Stimulated activated naive CD8-positive, alpha-beta T cell treated with anti-CD3 and anti-CD28 coated beads, Interleukin-15, Interleukin-2, amounts not matched to agents 100 ng/mL and 50 ng/mL, for 24 hours (primary cell): ENCODE measurements at regions not wholly inside any gene's neighbourhood (a gene's known extent, or its start where the extent isn't known, plus 50 kb on each side); places are given as distances from the start of the nearest gene placed in this dataset.

Source experiments
- H3K27ac Mint-ChIP-seq: one replicate; pipeline ENCODE4 v1.8.0; 2021; ENCODE audit warnings: mild to moderate bottlenecking, mixed read lengths
- H3K27me3 Mint-ChIP-seq: one replicate; pipeline ENCODE4 v1.8.0; 2021; ENCODE audit warnings: mixed read lengths
- H3K36me3 Mint-ChIP-seq: one replicate; pipeline ENCODE4 v1.8.0; 2021; ENCODE audit warnings: low read depth, mixed read lengths
- H3K4me1 Mint-ChIP-seq: one replicate; pipeline ENCODE4 v1.8.0; 2021; ENCODE audit warnings: low read depth, mixed read lengths
- H3K4me3 Mint-ChIP-seq: one replicate; pipeline ENCODE4 v1.8.0; 2021; ENCODE audit warnings: mild to moderate bottlenecking, mixed read lengths
- H3K9me3 Mint-ChIP-seq: one replicate; pipeline ENCODE4 v1.8.0; 2021; ENCODE audit warnings: mixed read lengths

DNA sequence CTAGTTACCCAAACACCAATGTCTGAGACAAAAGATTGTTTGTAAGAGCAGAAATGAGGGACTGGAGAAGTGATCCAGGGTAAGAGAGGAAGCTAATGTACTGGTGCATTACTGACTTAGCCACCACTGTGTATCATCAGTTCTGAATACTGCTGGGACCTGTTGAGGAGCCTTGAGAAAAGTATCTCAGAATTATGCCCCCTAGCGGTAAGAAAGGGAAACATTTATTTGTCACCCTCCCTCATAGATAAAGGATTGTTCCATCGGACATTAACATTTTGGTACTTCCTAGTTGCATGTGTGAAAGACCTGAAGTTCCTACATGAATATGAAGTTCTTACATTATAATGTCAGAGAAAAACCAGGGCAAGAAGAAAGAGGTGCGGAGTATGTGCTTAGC lies 612.5 kb downstream of the FSCB start:
- Mint-ChIP-seq H3K9me3 (peaks cover 3% of the 10 kb centered on the region), H3K4me1 (no peaks in the 10 kb centered on the region), H3K27me3 (no peaks in the 10 kb centered on the region), H3K27ac (no peak overlapping the region), H3K4me3 (no peak overlapping the region), H3K36me3 (no peaks in the 10 kb centered on the region)

DNA sequence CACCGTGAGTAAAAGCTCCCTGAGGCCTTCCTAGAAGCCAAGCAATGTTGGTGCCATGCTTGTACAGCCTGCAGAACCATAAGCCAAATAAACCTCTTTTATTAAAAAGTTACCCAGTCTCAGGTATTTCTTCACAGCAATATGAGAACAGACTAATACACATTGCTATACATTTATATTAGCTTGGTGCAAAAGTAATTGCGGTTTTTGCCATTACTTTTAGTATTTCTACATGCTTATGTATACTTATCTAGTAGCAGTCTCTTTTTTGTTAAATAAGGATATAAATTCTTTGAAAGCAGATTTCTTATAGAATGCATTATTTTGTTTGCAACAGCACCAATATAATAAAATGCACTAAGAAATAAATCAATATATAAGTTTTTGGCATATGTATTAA lies 619.6 kb downstream of the FSCB start:
- Mint-ChIP-seq H3K4me3 (no peak overlapping the region), H3K4me1 (no peaks in the 10 kb centered on the region), H3K36me3 (no peaks in the 10 kb centered on the region), H3K27ac (no peak overlapping the region), H3K27me3 (no peaks in the 10 kb centered on the region), H3K9me3 (peaks cover 4% of the 10 kb centered on the region)

DNA sequence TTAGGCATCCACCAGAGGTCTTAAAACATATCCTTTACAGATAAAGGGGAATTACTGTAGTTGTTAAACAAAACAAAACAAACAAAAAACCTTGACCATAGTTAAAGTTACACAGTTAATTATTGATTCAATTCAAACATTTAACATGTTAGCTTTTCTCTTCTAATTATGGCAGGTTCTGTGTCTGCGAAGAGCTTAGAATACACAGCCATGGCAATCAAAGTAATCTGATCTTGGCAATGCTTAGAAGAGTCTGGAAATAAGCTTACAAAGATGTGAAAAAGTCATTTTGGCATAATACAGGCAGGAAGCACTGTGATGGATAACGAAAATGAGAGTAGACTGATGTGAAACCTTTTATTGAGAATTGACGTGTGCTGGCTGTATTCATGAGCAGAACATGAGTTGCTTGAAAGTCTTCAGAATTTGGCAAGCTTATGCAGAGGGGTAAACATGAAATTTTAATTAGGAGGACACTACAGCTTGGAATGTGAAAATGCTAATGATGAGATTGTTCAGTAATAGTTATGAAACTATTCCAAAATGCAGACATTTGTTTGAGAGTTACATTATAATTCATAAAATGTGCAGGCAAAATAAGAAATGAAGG lies 629.6 kb downstream of the FSCB start:
- Mint-ChIP-seq H3K9me3 (no peaks in the 10 kb centered on the region), H3K27ac (no peak overlapping the region), H3K36me3 (no peaks in the 10 kb centered on the region), H3K4me1 (no peaks in the 10 kb centered on the region), H3K4me3 (no peak overlapping the region), H3K27me3 (no peaks in the 10 kb centered on the region)

DNA sequence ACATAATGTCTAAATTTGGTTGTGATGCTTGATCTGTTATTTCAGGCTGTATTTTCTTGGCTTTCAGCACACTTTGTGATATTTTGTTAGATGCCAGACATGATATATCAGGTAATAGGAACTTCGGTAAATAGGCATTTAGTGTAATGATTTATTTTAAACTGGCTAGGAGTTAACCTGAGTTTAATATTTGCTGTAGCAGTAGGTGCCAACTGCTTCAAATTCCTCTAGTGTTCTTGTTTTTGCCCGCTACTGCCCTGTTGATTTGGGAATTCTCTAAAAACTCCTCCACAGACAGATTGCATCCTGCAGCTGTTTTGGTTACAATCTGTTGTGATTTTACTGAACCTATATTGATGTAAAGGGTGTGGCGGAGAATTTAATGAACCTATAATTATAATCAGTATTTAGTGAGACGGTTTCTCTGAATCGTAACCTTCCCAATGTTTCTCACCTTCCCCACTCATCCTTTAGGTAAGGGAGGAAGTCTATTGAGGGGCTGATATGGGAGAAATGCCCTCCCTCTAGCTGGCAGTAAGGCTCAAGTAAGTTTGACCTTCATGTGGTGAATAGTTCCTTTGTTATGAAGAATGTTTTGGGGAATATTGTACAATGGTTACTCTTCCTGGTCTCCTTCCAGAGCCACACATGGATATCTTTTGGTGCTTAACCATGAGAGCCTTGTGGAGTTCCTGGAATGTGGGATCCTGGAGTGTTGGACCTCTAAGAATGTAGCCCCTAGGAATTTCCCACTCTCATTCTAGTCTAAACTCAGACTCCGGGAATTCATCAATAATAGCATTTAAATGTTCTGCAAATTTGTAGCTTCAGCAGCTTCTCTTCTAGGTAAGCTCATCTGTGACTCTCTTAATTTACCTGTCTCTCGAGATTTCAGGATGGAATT lies 634.1 kb downstream of the FSCB start:
- no peak overlapping the region for H3K4me3 Mint-ChIP-seq
- no peaks in the 10 kb centered on the region for H3K9me3 Mint-ChIP-seq
- no peaks in the 10 kb centered on the region for H3K36me3 Mint-ChIP-seq
- no peak overlapping the region for H3K27ac Mint-ChIP-seq
- H3K4me1 Mint-ChIP-seq = no peaks in the 10 kb centered on the region
- H3K27me3 Mint-ChIP-seq = no peaks in the 10 kb centered on the region

DNA sequence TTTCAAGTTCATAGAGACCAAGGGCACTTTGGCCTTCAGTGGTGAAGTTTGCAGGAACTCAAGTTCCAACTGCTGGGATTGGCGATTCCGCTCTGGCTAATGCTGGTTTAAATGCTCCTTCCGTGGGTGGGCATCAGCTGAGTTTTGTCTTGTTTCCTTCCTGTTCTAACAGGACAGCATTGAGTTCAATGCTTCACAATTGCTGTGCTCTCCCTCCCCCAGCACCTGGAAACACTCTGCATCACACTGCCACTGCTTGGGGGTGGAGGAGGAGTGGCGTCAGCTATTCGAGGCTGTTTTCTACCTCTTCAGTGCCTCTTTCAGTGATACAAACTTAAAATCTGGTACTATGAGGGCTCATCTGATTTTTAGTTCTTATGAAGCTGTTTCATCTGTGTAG lies 634.9 kb downstream of the FSCB start:
- H3K27ac Mint-ChIP-seq = no peak overlapping the region
- no peaks in the 10 kb centered on the region for H3K4me1 Mint-ChIP-seq
- H3K4me3 Mint-ChIP-seq = no peak overlapping the region
- no peaks in the 10 kb centered on the region for H3K27me3 Mint-ChIP-seq
- no peaks in the 10 kb centered on the region for H3K9me3 Mint-ChIP-seq
- H3K36me3 Mint-ChIP-seq = no peaks in the 10 kb centered on the region

DNA sequence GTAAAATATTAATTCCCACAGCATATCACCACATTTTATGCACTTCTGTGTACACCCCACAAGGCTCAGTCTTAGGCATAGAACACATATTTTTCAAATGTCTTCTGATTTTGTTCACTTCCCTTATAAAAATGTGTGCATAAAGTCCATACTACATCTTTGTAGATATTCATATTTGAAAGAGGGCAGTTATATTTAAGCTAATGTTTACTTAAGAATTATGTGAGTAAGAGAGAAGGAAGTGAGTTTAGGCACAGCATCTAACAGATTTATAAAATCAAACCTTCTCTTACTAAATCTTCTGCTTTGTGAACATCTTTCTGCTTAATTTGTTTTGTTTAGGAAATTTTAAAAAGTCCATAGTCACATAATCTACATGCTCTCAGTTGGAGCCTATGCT lies 648.1 kb downstream of the FSCB start:
- H3K27me3 Mint-ChIP-seq = no peaks in the 10 kb centered on the region
- peaks cover 19% of the 10 kb centered on the region for H3K9me3 Mint-ChIP-seq
- no peaks in the 10 kb centered on the region for H3K36me3 Mint-ChIP-seq
- no peaks in the 10 kb centered on the region for H3K4me1 Mint-ChIP-seq
- H3K4me3 Mint-ChIP-seq = no peak overlapping the region
- H3K27ac Mint-ChIP-seq = no peak overlapping the region

DNA sequence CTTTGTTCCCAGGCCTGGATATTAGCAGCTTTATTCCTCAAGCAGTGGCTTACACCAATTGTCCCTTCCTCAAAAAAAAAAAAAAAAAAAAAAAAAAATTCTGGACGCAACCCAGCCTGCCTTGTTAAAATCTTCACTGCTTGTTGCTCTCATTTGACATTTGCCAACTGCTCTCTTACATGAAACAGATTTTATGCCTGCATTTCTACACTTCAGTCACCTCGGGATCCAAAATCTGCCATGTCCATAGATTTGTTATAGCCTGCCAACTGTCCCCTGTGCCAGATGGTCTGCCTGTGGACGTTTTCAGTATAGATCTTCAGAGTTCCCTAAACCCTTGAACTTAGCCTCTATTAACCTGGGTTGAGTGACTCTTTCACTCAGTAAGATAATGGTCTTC lies 651.5 kb downstream of the FSCB start:
- Mint-ChIP-seq H3K27ac (no peak overlapping the region), H3K4me1 (no peaks in the 10 kb centered on the region), H3K36me3 (no peaks in the 10 kb centered on the region), H3K4me3 (no peak overlapping the region), H3K27me3 (no peaks in the 10 kb centered on the region), H3K9me3 (peaks cover 23% of the 10 kb centered on the region)

DNA sequence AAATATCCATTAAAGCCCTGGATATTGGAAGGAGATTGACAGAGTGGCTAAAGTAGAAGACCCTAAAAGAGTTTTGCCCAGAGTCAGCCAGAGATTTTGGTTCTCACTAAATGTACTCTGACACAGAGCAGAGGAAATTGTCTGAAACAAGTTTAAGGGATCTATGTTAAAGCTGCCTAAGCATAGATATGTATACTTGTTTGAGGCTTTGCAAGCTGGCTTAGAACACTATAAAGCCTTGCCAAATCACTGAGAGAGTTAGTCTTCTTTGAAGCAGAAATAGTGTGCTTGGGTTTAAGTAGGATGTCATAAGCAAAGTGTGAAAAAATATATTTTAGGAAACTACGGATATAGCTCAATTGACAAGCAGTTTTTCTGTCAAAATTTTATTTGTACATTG lies 653.5 kb downstream of the FSCB start:
- no peaks in the 10 kb centered on the region for H3K36me3 Mint-ChIP-seq
- H3K4me3 Mint-ChIP-seq = no peak overlapping the region
- H3K4me1 Mint-ChIP-seq = no peaks in the 10 kb centered on the region
- H3K27me3 Mint-ChIP-seq = no peaks in the 10 kb centered on the region
- peaks cover 24% of the 10 kb centered on the region for H3K9me3 Mint-ChIP-seq
- no peak overlapping the region for H3K27ac Mint-ChIP-seq

DNA sequence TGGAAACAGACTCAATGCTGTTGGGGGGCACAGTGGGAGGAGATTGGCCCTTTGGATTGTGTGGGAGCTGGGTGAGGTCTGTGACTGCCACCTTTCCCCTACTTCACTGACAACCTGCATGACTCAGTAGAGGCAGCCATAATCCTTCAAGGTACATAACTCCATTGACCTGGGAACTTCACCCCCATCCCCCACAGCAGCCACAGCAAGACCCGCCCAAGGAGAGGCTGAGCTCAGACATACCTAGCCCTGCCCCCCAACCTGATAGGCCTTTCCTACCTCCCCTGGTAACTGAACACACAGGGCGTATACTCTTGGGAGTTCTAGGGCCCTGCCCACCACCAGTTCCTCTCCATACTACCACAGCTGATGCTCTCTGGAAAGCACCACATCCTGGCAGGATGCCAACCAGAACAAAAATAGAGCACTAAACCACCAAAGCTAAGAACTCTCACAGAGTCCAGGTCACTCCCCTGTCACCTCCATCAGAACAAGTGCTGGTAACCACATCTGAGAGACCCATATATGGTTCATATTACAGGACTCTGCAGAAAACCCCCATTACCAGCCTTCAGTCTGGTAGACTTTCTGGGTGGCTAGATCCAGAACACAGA lies 703.9 kb downstream of the FSCB start:
- Mint-ChIP-seq H3K36me3 (no peaks in the 10 kb centered on the region), H3K4me1 (no peaks in the 10 kb centered on the region), H3K4me3 (no peak overlapping the region), H3K27ac (no peak overlapping the region), H3K27me3 (no peaks in the 10 kb centered on the region), H3K9me3 (peaks cover 13% of the 10 kb centered on the region)

DNA sequence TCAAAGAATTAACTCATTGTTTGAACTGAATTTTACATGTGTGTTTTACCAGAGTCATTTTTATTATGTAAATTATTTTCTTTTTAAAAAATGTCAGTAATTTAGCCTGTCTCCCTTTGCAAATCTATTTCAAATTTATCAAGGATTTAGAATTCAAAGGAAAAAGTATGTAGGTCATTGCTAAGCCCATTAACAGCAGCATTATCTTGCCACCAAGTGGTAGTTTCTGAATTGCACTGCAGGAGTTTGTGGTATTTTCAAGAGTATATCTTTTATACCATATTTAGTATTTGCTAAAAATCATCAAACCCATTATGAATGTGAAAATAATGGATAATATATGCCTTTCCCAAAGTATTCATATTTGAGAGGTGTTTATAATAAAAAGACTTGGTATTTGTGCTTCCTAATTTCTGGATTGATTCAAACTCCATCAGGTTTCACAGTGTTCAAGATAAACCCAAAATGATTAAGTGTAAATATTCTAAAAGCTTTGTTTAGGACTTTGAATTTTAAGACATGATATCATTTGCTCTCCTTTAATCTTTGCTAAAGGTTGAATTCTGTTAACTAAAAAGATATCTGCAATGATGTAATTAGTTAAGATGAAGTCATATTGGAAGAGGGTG lies 711.4 kb downstream of the FSCB start:
- H3K27ac Mint-ChIP-seq = no peak overlapping the region
- H3K4me1 Mint-ChIP-seq = no peaks in the 10 kb centered on the region
- no peaks in the 10 kb centered on the region for H3K27me3 Mint-ChIP-seq
- no peaks in the 10 kb centered on the region for H3K36me3 Mint-ChIP-seq
- peaks cover 2% of the 10 kb centered on the region for H3K9me3 Mint-ChIP-seq
- no peak overlapping the region for H3K4me3 Mint-ChIP-seq

DNA sequence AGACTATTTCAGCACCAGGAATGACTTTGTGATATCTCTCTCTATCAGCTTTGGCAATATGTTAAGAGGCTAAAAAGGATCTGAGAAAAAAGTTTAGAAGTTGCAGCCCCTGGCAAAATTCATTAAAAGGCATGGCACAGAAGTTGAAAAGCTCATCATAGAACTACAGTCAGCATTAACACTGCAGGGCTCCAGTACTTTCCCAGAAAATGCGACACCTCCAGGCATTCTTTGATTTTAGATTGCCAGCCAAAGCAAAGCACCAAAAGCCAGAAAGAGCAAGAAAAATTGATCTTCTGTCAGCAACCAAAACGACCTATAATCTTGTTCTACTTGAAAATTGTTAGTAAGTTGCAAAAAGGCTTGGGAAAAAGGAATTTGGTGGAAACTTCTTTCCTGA lies 713.5 kb downstream of the FSCB start:
- no peaks in the 10 kb centered on the region for H3K4me1 Mint-ChIP-seq
- H3K9me3 Mint-ChIP-seq = no peaks in the 10 kb centered on the region
- H3K4me3 Mint-ChIP-seq = no peak overlapping the region
- H3K36me3 Mint-ChIP-seq = no peaks in the 10 kb centered on the region
- no peak overlapping the region for H3K27ac Mint-ChIP-seq
- H3K27me3 Mint-ChIP-seq = no peaks in the 10 kb centered on the region

DNA sequence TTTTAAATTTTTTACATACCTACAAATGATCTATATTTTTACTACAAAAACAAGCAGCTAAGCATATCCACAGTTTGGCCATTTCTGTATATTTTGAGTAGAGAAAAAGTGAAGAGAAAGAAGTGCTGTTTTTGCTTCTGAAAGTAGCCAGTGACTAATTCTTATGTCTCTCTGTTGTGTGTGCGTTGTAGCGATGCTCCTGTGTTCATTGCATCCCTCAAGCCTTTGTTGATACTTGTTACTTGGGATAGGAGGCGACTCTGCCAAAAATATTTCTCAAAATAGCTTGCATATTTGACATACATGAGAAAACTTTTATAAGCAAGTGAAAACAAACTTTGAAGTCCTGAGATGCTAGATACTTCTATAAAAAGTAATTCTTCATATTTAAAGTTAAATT lies 714.1 kb downstream of the FSCB start:
- Mint-ChIP-seq H3K36me3 (no peaks in the 10 kb centered on the region), H3K9me3 (no peaks in the 10 kb centered on the region), H3K4me1 (no peaks in the 10 kb centered on the region), H3K27ac (no peak overlapping the region), H3K27me3 (no peaks in the 10 kb centered on the region), H3K4me3 (no peak overlapping the region)

DNA sequence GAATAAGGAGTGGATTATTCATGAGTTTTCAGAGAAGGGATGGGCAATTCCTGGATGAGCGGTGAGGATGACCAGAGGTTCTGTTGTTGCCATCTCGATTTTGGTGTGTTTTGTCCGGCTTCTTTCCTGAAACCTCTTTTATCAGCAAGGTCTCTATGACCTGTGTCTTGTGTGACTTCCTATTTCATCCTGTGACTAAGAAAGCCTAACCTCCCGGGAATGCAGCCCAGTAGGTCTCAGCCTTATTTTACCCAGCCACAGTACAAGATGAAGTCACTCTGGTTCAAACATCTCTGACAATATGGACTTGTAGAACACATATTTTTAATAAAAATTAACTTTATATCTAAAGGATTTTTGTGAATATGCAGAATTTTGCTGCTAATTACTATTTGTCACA lies 716.4 kb downstream of the FSCB start:
- Mint-ChIP-seq H3K36me3 (no peaks in the 10 kb centered on the region), H3K27me3 (no peaks in the 10 kb centered on the region), H3K27ac (no peak overlapping the region), H3K4me3 (no peak overlapping the region), H3K9me3 (peaks cover 4% of the 10 kb centered on the region), H3K4me1 (no peaks in the 10 kb centered on the region)

DNA sequence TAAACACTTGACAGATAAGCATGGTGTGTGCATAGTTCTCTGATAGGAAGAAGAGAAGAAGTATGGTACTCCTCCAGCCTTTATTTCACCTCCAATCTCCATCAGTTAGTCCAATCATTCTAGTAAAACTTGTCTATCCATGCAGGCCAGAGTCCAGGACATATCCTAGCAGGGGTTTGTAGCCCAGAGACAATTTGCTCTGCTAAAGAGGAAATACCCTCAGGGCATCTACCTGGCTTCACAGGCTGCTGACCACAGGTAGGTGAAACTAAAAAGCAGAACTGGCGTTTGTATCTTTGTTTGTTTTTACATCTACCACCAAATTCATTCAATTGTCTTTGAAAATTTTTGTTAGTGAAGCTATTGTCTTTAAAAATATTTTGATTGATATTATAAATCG lies 717.6 kb downstream of the FSCB start:
- Mint-ChIP-seq H3K4me3 (no peak overlapping the region), H3K9me3 (peaks cover 5% of the 10 kb centered on the region), H3K4me1 (no peaks in the 10 kb centered on the region), H3K27me3 (no peaks in the 10 kb centered on the region), H3K27ac (no peak overlapping the region), H3K36me3 (no peaks in the 10 kb centered on the region)

DNA sequence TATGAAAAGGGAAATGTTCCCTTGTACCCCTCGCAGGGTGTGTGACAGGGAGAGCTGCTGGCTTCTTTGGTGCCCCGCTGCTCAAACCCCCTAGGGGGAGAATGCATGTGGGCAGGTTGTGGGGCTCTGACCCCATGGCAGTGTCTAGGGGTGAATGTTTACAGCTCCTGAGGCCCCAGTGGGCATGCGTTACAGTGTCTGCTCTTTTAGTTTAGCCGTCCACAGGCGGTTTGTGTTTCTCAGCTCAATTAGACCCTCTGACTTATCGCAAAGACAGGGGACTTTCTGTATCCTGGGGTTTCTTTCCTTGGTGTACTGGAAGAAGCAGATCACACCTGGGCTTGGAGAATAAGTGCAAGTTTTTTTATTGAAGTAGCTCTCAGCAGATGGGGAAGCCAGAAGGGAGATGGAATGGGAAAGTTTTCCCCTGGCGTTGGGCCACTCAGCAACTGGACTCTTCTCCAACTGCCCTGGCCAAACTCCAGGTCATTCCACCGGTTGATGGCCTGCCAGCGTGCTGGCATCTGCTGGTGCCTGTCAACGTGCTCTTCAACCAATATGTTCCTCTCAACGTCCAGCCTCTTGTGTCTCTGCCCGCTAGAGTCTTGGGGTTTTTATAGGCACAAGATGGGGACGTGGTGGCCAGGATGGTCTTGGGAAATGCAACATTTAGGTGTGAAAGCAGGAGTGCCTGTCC lies 720.9 kb downstream of the FSCB start:
- no peaks in the 10 kb centered on the region for H3K27me3 Mint-ChIP-seq
- H3K4me1 Mint-ChIP-seq = no peaks in the 10 kb centered on the region
- no peaks in the 10 kb centered on the region for H3K36me3 Mint-ChIP-seq
- no peak overlapping the region for H3K27ac Mint-ChIP-seq
- peaks cover 10% of the 10 kb centered on the region for H3K9me3 Mint-ChIP-seq
- no peak overlapping the region for H3K4me3 Mint-ChIP-seq
